ENCODE measurements at regions not wholly inside any gene's neighbourhood (a gene's known extent, or its start where the extent isn't known, plus 50 kb on each side); places are given as distances from the start of the nearest gene placed in this dataset.

DNA sequence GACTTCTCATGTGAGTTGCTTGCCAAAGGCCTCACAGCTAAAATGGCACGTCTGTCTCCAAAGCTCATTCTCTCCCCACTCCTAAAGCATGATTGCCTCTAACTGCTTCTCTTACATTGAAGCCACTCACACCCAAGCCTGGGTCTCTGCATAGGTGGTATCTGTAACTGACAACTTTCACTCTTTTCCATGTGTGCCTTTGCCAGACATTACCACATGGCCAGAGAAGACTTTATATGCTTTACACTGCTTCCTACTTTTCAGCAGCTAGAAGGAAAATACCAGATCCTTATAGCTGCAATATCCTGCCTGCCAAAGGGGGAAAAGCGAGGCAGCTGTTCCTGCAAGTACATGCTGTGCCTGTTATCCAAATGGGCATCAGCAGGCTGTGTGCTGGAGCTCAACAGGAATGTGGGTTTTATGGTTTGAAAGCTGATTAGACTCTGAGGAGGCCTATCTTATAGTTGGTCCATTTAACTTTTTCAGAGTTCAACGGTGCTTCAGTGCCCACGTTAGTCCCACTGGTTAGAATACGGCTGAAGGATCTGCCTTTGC, 547.1 kb downstream of the RAB38 start:
- Histone ChIP-seq H3K79me2 (replicated peaks; ENCODE audit: insufficient read depth) (no peaks in the 10 kb centered on the region), H3K4me1 (ENCODE audit: insufficient read depth) (no peaks in the 10 kb centered on the region), H3K27ac (ENCODE audit: low read depth) (no peak overlapping the region), H3K4me2 (no peak overlapping the region), H3K9me2 (ENCODE audit: insufficient read depth) (0 out of 2 replicates have a peak, but pooled peaks cover 6% of the 10 kb centered on the region), H2AFZ (no peak overlapping the region), H4K20me1 (replicated peaks; ENCODE audit: insufficient read depth) (no peaks in the 10 kb centered on the region), H3K27me3 (ENCODE audit: insufficient read depth) (no peaks in the 10 kb centered on the region), H3K36me3 (ENCODE audit: insufficient read depth) (no peaks in the 10 kb centered on the region), H3K4me3 (no peak overlapping the region), H3F3A (replicated peaks; ENCODE audit: low read depth) (no peaks in the 10 kb centered on the region)
- Mint-ChIP-seq H3K4me1 (peaks cover 7% of the 10 kb centered on the region), H3K27ac (no peak overlapping the region), H3K27me3 (ENCODE audit: insufficient read depth, low read depth, poor library complexity) (no peaks in the 10 kb centered on the region), H3K4me3 (no peak overlapping the region), H3K36me3 (ENCODE audit: low read depth) (no peaks in the 10 kb centered on the region), H3K9me3 (no peaks in the 10 kb centered on the region)
- TF ChIP-seq ZNF114 (CRISPR knock-in tag; IDR thresholded peaks at IDR 0.05), result no peak
- TF ChIP-seq JUNB (IDR thresholded peaks at IDR 0.05; ENCODE audit: unreplicated experiment), result no peak
- no peak for TF ChIP-seq POLR2AphosphoS5 (IDR thresholded peaks at IDR 0.05; ENCODE audit: low read depth)
- TF ChIP-seq, protein P1, sequence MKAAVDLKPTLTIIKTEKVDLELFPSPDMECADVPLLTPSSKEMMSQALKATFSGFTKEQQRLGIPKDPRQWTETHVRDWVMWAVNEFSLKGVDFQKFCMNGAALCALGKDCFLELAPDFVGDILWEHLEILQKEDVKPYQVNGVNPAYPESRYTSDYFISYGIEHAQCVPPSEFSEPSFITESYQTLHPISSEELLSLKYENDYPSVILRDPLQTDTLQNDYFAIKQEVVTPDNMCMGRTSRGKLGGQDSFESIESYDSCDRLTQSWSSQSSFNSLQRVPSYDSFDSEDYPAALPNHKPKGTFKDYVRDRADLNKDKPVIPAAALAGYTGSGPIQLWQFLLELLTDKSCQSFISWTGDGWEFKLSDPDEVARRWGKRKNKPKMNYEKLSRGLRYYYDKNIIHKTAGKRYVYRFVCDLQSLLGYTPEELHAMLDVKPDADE (IDR thresholded peaks at IDR 0.05), result no peak
- TF ChIP-seq CREB1 (CRISPR knock-in tag; IDR thresholded peaks at IDR 0.05; ENCODE audit: low read depth), result no peak
- no peak for TF ChIP-seq STAT1 (IDR thresholded peaks at IDR 0.05; ENCODE audit: unreplicated experiment)
- TF ChIP-seq EZH2phosphoT487 (IDR thresholded peaks at IDR 0.05; ENCODE audit: unreplicated experiment), result no peak
- TF ChIP-seq, protein P2, sequence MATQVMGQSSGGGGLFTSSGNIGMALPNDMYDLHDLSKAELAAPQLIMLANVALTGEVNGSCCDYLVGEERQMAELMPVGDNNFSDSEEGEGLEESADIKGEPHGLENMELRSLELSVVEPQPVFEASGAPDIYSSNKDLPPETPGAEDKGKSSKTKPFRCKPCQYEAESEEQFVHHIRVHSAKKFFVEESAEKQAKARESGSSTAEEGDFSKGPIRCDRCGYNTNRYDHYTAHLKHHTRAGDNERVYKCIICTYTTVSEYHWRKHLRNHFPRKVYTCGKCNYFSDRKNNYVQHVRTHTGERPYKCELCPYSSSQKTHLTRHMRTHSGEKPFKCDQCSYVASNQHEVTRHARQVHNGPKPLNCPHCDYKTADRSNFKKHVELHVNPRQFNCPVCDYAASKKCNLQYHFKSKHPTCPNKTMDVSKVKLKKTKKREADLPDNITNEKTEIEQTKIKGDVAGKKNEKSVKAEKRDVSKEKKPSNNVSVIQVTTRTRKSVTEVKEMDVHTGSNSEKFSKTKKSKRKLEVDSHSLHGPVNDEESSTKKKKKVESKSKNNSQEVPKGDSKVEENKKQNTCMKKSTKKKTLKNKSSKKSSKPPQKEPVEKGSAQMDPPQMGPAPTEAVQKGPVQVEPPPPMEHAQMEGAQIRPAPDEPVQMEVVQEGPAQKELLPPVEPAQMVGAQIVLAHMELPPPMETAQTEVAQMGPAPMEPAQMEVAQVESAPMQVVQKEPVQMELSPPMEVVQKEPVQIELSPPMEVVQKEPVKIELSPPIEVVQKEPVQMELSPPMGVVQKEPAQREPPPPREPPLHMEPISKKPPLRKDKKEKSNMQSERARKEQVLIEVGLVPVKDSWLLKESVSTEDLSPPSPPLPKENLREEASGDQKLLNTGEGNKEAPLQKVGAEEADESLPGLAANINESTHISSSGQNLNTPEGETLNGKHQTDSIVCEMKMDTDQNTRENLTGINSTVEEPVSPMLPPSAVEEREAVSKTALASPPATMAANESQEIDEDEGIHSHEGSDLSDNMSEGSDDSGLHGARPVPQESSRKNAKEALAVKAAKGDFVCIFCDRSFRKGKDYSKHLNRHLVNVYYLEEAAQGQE (IDR thresholded peaks at IDR 0.05; ENCODE audit: unreplicated experiment), result no peak
- TF ChIP-seq, protein P3, sequence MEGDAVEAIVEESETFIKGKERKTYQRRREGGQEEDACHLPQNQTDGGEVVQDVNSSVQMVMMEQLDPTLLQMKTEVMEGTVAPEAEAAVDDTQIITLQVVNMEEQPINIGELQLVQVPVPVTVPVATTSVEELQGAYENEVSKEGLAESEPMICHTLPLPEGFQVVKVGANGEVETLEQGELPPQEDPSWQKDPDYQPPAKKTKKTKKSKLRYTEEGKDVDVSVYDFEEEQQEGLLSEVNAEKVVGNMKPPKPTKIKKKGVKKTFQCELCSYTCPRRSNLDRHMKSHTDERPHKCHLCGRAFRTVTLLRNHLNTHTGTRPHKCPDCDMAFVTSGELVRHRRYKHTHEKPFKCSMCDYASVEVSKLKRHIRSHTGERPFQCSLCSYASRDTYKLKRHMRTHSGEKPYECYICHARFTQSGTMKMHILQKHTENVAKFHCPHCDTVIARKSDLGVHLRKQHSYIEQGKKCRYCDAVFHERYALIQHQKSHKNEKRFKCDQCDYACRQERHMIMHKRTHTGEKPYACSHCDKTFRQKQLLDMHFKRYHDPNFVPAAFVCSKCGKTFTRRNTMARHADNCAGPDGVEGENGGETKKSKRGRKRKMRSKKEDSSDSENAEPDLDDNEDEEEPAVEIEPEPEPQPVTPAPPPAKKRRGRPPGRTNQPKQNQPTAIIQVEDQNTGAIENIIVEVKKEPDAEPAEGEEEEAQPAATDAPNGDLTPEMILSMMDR (conservative IDR thresholded peaks at IDR 0.05; ENCODE audit: low read depth in 2 of 2), result no peak
- TF ChIP-seq, protein P4, sequence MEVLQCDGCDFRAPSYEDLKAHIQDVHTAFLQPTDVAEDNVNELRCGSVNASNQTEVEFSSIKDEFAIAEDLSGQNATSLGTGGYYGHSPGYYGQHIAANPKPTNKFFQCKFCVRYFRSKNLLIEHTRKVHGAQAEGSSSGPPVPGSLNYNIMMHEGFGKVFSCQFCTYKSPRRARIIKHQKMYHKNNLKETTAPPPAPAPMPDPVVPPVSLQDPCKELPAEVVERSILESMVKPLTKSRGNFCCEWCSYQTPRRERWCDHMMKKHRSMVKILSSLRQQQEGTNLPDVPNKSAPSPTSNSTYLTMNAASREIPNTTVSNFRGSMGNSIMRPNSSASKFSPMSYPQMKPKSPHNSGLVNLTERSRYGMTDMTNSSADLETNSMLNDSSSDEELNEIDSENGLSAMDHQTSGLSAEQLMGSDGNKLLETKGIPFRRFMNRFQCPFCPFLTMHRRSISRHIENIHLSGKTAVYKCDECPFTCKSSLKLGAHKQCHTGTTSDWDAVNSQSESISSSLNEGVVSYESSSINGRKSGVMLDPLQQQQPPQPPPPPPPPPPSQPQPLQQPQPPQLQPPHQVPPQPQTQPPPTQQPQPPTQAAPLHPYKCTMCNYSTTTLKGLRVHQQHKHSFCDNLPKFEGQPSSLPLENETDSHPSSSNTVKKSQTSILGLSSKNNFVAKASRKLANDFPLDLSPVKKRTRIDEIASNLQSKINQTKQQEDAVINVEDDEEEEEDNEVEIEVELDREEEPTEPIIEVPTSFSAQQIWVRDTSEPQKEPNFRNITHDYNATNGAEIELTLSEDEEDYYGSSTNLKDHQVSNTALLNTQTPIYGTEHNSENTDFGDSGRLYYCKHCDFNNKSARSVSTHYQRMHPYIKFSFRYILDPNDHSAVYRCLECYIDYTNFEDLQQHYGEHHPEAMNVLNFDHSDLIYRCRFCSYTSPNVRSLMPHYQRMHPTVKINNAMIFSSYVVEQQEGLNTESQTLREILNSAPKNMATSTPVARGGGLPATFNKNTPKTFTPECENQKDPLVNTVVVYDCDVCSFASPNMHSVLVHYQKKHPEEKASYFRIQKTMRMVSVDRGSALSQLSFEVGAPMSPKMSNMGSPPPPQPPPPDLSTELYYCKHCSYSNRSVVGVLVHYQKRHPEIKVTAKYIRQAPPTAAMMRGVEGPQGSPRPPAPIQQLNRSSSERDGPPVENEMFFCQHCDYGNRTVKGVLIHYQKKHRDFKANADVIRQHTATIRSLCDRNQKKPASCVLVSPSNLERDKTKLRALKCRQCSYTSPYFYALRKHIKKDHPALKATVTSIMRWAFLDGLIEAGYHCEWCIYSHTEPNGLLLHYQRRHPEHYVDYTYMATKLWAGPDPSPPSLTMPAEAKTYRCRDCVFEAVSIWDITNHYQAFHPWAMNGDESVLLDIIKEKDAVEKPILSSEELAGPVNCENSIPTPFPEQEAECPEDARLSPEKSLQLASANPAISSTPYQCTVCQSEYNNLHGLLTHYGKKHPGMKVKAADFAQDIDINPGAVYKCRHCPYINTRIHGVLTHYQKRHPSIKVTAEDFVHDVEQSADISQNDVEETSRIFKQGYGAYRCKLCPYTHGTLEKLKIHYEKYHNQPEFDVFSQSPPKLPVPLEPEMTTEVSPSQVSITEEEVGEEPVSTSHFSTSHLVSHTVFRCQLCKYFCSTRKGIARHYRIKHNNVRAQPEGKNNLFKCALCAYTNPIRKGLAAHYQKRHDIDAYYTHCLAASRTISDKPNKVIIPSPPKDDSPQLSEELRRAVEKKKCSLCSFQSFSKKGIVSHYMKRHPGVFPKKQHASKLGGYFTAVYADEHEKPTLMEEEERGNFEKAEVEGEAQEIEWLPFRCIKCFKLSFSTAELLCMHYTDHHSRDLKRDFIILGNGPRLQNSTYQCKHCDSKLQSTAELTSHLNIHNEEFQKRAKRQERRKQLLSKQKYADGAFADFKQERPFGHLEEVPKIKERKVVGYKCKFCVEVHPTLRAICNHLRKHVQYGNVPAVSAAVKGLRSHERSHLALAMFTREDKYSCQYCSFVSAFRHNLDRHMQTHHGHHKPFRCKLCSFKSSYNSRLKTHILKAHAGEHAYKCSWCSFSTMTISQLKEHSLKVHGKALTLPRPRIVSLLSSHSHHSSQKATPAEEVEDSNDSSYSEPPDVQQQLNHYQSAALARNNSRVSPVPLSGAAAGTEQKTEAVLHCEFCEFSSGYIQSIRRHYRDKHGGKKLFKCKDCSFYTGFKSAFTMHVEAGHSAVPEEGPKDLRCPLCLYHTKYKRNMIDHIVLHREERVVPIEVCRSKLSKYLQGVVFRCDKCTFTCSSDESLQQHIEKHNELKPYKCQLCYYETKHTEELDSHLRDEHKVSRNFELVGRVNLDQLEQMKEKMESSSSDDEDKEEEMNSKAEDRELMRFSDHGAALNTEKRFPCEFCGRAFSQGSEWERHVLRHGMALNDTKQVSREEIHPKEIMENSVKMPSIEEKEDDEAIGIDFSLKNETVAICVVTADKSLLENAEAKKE (CRISPR knock-in tag; IDR thresholded peaks at IDR 0.05), result no peak
- TF ChIP-seq NANOG (IDR thresholded peaks at IDR 0.05; ENCODE audit: borderline replicate concordance), result no peak
- TF ChIP-seq EZH2 (IDR thresholded peaks at IDR 0.05; ENCODE audit: low read depth, unreplicated experiment), result no peak
- no peak for TF ChIP-seq ZNF331 (CRISPR knock-in tag; IDR thresholded peaks at IDR 0.05; ENCODE audit: low read depth)
- DNase-seq (ENCODE audit: low spot score) (peak; percentile 30), ATAC-seq (peak; percentile 73)

All from GM23338 (cell line).